ENCODE measurements at regions not wholly inside any gene's neighbourhood (a gene's known extent, or its start where the extent isn't known, plus 50 kb on each side); places are given as distances from the start of the nearest gene placed in this dataset.

DNA sequence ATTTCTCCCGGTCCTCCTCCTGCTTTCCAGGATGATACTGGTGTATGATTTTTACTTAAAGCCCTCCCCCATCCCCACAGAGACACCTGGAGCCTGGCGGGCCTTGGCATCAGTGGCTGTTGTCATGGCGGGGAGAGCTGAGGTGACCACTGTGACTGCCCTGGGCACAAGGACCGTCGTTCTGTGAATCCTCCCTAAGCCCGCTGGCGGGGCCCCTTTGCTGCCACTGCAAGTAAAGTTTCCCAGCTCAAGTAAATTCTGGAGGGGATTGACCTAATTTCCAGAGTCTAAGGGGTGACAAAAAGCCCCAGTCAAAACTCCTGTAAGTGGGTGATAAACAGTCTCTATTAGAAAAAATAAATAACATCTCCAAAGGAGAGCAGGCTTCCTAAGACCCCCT is 393.2 kb upstream of the PODXL start:
- Mint-ChIP-seq H3K4me1 (peaks cover 0 to 11% (median 0%) of the 10 kb centered on the region in 3 donors), H3K36me3 (no peaks in the 10 kb centered on the region), H3K9me3 (peaks cover 0 to 5% (median 3%) of the 10 kb centered on the region in 3 donors), H3K27ac (no peak overlapping the region), H3K27me3 (peaks cover 23 to 28% of the 10 kb centered on the region in 2 donors), H3K4me3 (no peak overlapping the region)
- peaks cover 0 to 33% of the 10 kb centered on the region in 2 experiments for H3K27me3 ChIP-seq (replicated peaks in 1 of 2; ENCODE audit: control insufficient read depth in 2 of 2, extremely low read depth in 1 of 2, insufficient read depth in 2 of 2, low read length in 1 of 2)
- ATAC-seq (replicated peaks in 1 of 4) = no peak
- no peaks in the 10 kb centered on the region for H3K36me3 ChIP-seq (ENCODE audit: control insufficient read depth in 2 of 2, extremely low read depth in 1 of 2, insufficient read depth in 1 of 2, low read length in 1 of 2)
- WGBS (ENCODE audit: insufficient coverage) = 81% methylated on average over 3 of the region's 7 CpGs
- ChIA-PET CTCF (no interaction called here), POLR2A (no interaction called here)
- no peak overlapping the region for H3K4me3 ChIP-seq (ENCODE audit: control insufficient read depth in 1 of 2, extremely low read depth in 1 of 2, low read length in 1 of 2)
- H3K27ac ChIP-seq (ENCODE audit: low read length) = no peak overlapping the region
- peaks cover 0 to 3% of the 10 kb centered on the region in 2 experiments for H3K4me1 ChIP-seq (ENCODE audit: control insufficient read depth in 1 of 2, extremely low read depth in 1 of 2, insufficient read depth in 2 of 2, low read length in 2 of 2)
- DNase-seq = no peak
- H3K9me3 ChIP-seq = no peaks in the 10 kb centered on the region

GRCh38 chr7:131948434-131949053 is 392.1 kb upstream of the PODXL start:
- Histone ChIP-seq H3K27me3 (replicated peaks in 1 of 2; ENCODE audit: control insufficient read depth in 2 of 2, extremely low read depth in 1 of 2, insufficient read depth in 2 of 2, low read length in 1 of 2) (peaks cover 0 to 38% of the 10 kb centered on the region in 2 experiments), H3K9me3 (no peaks in the 10 kb centered on the region), H3K4me3 (ENCODE audit: control insufficient read depth in 1 of 2, extremely low read depth in 1 of 2, low read length in 1 of 2) (no peak overlapping the region), H3K27ac (ENCODE audit: low read length) (no peak overlapping the region), H3K36me3 (ENCODE audit: control insufficient read depth in 2 of 2, extremely low read depth in 1 of 2, insufficient read depth in 1 of 2, low read length in 1 of 2) (no peaks in the 10 kb centered on the region), H3K4me1 (ENCODE audit: control insufficient read depth in 1 of 2, extremely low read depth in 1 of 2, insufficient read depth in 2 of 2, low read length in 2 of 2) (peaks cover 0 to 3% of the 10 kb centered on the region in 2 experiments)
- H3K27me3 Mint-ChIP-seq = peaks cover 32 to 39% of the 10 kb centered on the region in 2 donors
- H3K4me3 Mint-ChIP-seq = no peak overlapping the region
- ATAC-seq (replicated peaks in 1 of 4) (no peak), DNase-seq (no peak)
- peaks cover 0 to 5% (median 3%) of the 10 kb centered on the region in 3 donors for H3K9me3 Mint-ChIP-seq
- POLR2A ChIA-PET = no interaction called here
- WGBS (ENCODE audit: insufficient coverage) = 76% methylated on average over 4 of the region's 6 CpGs
- peaks cover 0 to 11% (median 0%) of the 10 kb centered on the region in 3 donors for H3K4me1 Mint-ChIP-seq
- no peak overlapping the region for H3K27ac Mint-ChIP-seq
- CTCF ChIA-PET = no interaction called here
- no peaks in the 10 kb centered on the region for H3K36me3 Mint-ChIP-seq

- POLR2A ChIA-PET = no interaction called here
- peaks cover 0 to 11% (median 0%) of the 10 kb centered on the region in 3 donors for H3K4me1 Mint-ChIP-seq
- DNase-seq = no peak
- no peak overlapping the region for H3K4me3 ChIP-seq (ENCODE audit: control insufficient read depth in 1 of 2, extremely low read depth in 1 of 2, low read length in 1 of 2)
- peaks cover under 1 to 5% (median 3%) of the 10 kb centered on the region in 3 donors for H3K9me3 Mint-ChIP-seq
- H3K4me1 ChIP-seq (ENCODE audit: control insufficient read depth in 1 of 2, extremely low read depth in 1 of 2, insufficient read depth in 2 of 2, low read length in 2 of 2) = peaks cover 0 to 3% of the 10 kb centered on the region in 2 experiments
- CTCF ChIA-PET = no interaction called here
- ATAC-seq (replicated peaks in 1 of 4) = no peak
- peaks cover 0 to 32% of the 10 kb centered on the region in 2 experiments for H3K27me3 ChIP-seq (replicated peaks in 1 of 2; ENCODE audit: control insufficient read depth in 2 of 2, extremely low read depth in 1 of 2, insufficient read depth in 2 of 2, low read length in 1 of 2)
- no peak overlapping the region for H3K4me3 Mint-ChIP-seq
- no peaks in the 10 kb centered on the region for H3K9me3 ChIP-seq
- WGBS (ENCODE audit: insufficient coverage) = no CpG with 5 or more reads among the region's 1 CpG
- H3K36me3 ChIP-seq (ENCODE audit: control insufficient read depth in 2 of 2, extremely low read depth in 1 of 2, insufficient read depth in 1 of 2, low read length in 1 of 2) = no peaks in the 10 kb centered on the region
- no peak overlapping the region for H3K27ac ChIP-seq (ENCODE audit: low read length)
- H3K27me3 Mint-ChIP-seq = peaks cover 36 to 44% of the 10 kb centered on the region in 2 donors
- no peaks in the 10 kb centered on the region for H3K36me3 Mint-ChIP-seq
- H3K27ac Mint-ChIP-seq = no peak overlapping the region
Measured at GRCh38 chr7:131947661-131948060, 391.2 kb upstream of the PODXL start.

DNA sequence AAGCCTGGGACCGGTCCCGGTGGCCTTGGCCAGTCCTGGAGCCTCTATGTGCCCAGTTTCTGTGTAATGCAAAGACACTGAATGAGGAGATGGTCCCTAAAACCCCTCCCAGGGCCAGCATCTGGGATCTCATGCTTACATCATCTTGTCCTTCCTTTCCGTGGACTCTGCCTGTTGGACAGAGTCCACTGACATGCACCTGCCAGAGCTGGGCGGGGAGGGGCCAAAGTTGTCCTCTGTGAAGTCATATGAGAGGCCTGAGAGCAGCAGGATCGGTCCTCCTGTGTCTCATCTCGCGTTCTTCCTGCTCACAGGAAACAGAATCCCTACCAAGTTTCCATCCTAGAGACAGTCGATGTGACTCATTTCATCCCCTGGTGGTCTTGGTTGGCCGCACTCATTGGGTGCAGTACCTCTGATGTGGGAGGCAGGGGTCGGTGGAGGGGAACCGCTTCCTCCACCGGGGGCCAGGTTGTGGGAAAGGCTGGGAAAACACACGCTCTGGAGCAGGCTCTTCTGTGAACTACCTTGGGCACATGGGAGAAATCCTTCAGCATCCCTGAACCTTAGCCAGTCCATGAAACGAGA is 389.6 kb upstream of the PODXL start:
- H3K9me3 Mint-ChIP-seq = peaks cover 0 to 8% (median 3%) of the 10 kb centered on the region in 3 donors
- peaks cover 39 to 47% of the 10 kb centered on the region in 2 donors for H3K27me3 Mint-ChIP-seq
- no peaks in the 10 kb centered on the region for H3K9me3 ChIP-seq
- ChIA-PET CTCF (no interaction called here), POLR2A (no interaction called here)
- H3K4me3 ChIP-seq (ENCODE audit: control insufficient read depth in 1 of 2, extremely low read depth in 1 of 2, low read length in 1 of 2) = no peak overlapping the region
- peaks cover 0 to 3% of the 10 kb centered on the region in 2 experiments for H3K4me1 ChIP-seq (ENCODE audit: control insufficient read depth in 1 of 2, extremely low read depth in 1 of 2, insufficient read depth in 2 of 2, low read length in 2 of 2)
- no peaks in the 10 kb centered on the region for H3K36me3 ChIP-seq (ENCODE audit: control insufficient read depth in 2 of 2, extremely low read depth in 1 of 2, insufficient read depth in 1 of 2, low read length in 1 of 2)
- H3K27me3 ChIP-seq (replicated peaks in 1 of 2; ENCODE audit: control insufficient read depth in 2 of 2, extremely low read depth in 1 of 2, insufficient read depth in 2 of 2, low read length in 1 of 2) = peaks cover 0 to 35% of the 10 kb centered on the region in 2 experiments
- DNase-seq (no peak), ATAC-seq (replicated peaks in 1 of 4) (no peak)
- no peaks in the 10 kb centered on the region for H3K36me3 Mint-ChIP-seq
- 62% methylated on average over 8 of the region's 14 CpGs for WGBS (ENCODE audit: insufficient coverage)
- H3K4me3 Mint-ChIP-seq = no peak overlapping the region
- H3K27ac Mint-ChIP-seq = no peak overlapping the region
- H3K27ac ChIP-seq (ENCODE audit: low read length) = no peak overlapping the region
- H3K4me1 Mint-ChIP-seq = peaks cover 0 to 11% (median 0%) of the 10 kb centered on the region in 3 donors

DNA sequence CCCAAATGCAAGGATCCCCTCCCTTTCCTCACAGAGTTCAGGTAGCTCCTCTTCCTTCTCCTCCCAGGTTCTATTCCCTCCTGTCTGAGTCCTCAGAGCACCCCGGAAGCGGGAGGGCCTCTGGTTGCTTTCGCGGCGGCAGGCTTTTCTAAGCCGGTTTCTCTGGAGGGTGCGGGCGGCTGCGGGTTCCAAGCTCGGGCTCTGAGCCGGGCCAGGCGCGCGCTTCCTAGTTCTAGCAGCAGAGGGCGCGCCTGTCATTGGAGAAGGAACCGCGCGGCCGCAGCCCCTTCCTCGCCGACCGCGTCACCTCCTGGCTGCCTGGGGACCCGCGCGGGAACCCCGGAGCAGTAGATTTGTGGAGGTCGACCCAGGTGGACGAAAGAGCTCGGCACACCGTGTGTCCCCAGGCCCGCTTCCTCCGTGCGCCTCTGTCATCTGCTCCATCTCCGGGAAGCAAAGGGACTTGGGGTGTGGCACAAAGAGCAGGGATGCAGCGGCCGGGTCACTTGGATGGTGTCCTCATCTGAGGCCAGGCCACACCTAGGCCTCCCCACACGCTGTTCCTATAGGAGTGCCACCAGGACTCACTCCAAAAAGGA is 389.0 kb upstream of the PODXL start:
- ATAC-seq (replicated peaks in 1 of 4) = no peak
- Mint-ChIP-seq H3K36me3 (no peaks in the 10 kb centered on the region), H3K27ac (no peak overlapping the region), H3K4me3 (no peak overlapping the region), H3K4me1 (peaks cover 0 to 11% (median 0%) of the 10 kb centered on the region in 3 donors), H3K9me3 (peaks cover 0 to 8% (median 7%) of the 10 kb centered on the region in 3 donors), H3K27me3 (peaks cover 41 to 47% of the 10 kb centered on the region in 2 donors)
- Histone ChIP-seq H3K36me3 (ENCODE audit: control insufficient read depth in 2 of 2, extremely low read depth in 1 of 2, insufficient read depth in 1 of 2, low read length in 1 of 2) (no peaks in the 10 kb centered on the region), H3K27me3 (replicated peaks in 1 of 2; ENCODE audit: control insufficient read depth in 2 of 2, extremely low read depth in 1 of 2, insufficient read depth in 2 of 2, low read length in 1 of 2) (peaks cover 0 to 39% of the 10 kb centered on the region in 2 experiments), H3K9me3 (no peaks in the 10 kb centered on the region), H3K27ac (ENCODE audit: low read length) (no peak overlapping the region), H3K4me3 (ENCODE audit: control insufficient read depth in 1 of 2, extremely low read depth in 1 of 2, low read length in 1 of 2) (no peak overlapping the region), H3K4me1 (ENCODE audit: control insufficient read depth in 1 of 2, extremely low read depth in 1 of 2, insufficient read depth in 2 of 2, low read length in 2 of 2) (peaks cover 0 to 3% of the 10 kb centered on the region in 2 experiments)
- 8% methylated on average over 38 of the region's 39 CpGs for WGBS (ENCODE audit: insufficient coverage)
- ChIA-PET CTCF (no interaction called here), POLR2A (no interaction called here)
- DNase-seq = peak in 2 of 35 experiments; percentile 0 to 4

GRCh38 chr7:131944556-131945069 is 388.2 kb upstream of the PODXL start:
- no peaks in the 10 kb centered on the region for H3K36me3 ChIP-seq (ENCODE audit: control insufficient read depth in 2 of 2, extremely low read depth in 1 of 2, insufficient read depth in 1 of 2, low read length in 1 of 2)
- H3K4me1 ChIP-seq (ENCODE audit: control insufficient read depth in 1 of 2, extremely low read depth in 1 of 2, insufficient read depth in 2 of 2, low read length in 2 of 2) = peaks cover 0 to 3% of the 10 kb centered on the region in 2 experiments
- no peak for ATAC-seq (replicated peaks in 1 of 4)
- H3K4me1 Mint-ChIP-seq = peaks cover 0 to 11% (median 0%) of the 10 kb centered on the region in 3 donors
- no peak for DNase-seq
- ChIA-PET CTCF (no interaction called here), POLR2A (no interaction called here)
- WGBS (ENCODE audit: insufficient coverage) = 73% methylated on average over 2 of the region's 8 CpGs
- no peak overlapping the region for H3K27ac ChIP-seq (ENCODE audit: low read length)
- no peak overlapping the region for H3K4me3 Mint-ChIP-seq
- H3K4me3 ChIP-seq (ENCODE audit: control insufficient read depth in 1 of 2, extremely low read depth in 1 of 2, low read length in 1 of 2) = no peak overlapping the region
- no peak overlapping the region for H3K27ac Mint-ChIP-seq
- peaks cover 41 to 45% of the 10 kb centered on the region in 2 donors for H3K27me3 Mint-ChIP-seq
- H3K9me3 Mint-ChIP-seq = peaks cover 0 to 8% (median 7%) of the 10 kb centered on the region in 3 donors
- peaks cover 0 to 37% of the 10 kb centered on the region in 2 experiments for H3K27me3 ChIP-seq (replicated peaks in 1 of 2; ENCODE audit: control insufficient read depth in 2 of 2, extremely low read depth in 1 of 2, insufficient read depth in 2 of 2, low read length in 1 of 2)
- no peaks in the 10 kb centered on the region for H3K9me3 ChIP-seq
- H3K36me3 Mint-ChIP-seq = no peaks in the 10 kb centered on the region
